ENCODE measurements at regions not wholly inside any gene's neighbourhood (a gene's known extent, or its start where the extent isn't known, plus 50 kb on each side); places are given as distances from the start of the nearest gene placed in this dataset.

- Histone ChIP-seq H3K9ac (ENCODE audit: low read depth, low read length) (no peak overlapping the region), H3K9me3 (ENCODE audit: control insufficient read depth, insufficient read depth, low read length) (no peaks in the 10 kb centered on the region), H3K27me3 (ENCODE audit: control insufficient read depth, insufficient read depth, low read length) (no peaks in the 10 kb centered on the region), H3K4me1 (ENCODE audit: control insufficient read depth, insufficient read depth, low read length) (no peaks in the 10 kb centered on the region), H3K36me3 (ENCODE audit: control insufficient read depth, insufficient read depth, low read length) (no peaks in the 10 kb centered on the region), H3K27ac (ENCODE audit: low read depth, low read length) (no peak overlapping the region), H3K4me3 (ENCODE audit: low read depth, low read length) (no peak overlapping the region)
Observed at GRCh38 chr6:163670336-163670735, 255.8 kb downstream of the QKI start.

- Histone ChIP-seq H3K9ac (ENCODE audit: low read depth, low read length) (no peak overlapping the region), H3K9me3 (ENCODE audit: control insufficient read depth, insufficient read depth, low read length) (no peaks in the 10 kb centered on the region), H3K27me3 (ENCODE audit: control insufficient read depth, insufficient read depth, low read length) (no peaks in the 10 kb centered on the region), H3K27ac (ENCODE audit: low read depth, low read length) (no peak overlapping the region), H3K4me1 (ENCODE audit: control insufficient read depth, insufficient read depth, low read length) (no peaks in the 10 kb centered on the region), H3K4me3 (ENCODE audit: low read depth, low read length) (no peak overlapping the region), H3K36me3 (ENCODE audit: control insufficient read depth, insufficient read depth, low read length) (no peaks in the 10 kb centered on the region)
Observed at GRCh38 chr6:163668061-163668426, 253.5 kb downstream of the QKI start.

- no peak overlapping the region for H3K27ac ChIP-seq (ENCODE audit: low read depth, low read length)
- no peaks in the 10 kb centered on the region for H3K9me3 ChIP-seq (ENCODE audit: control insufficient read depth, insufficient read depth, low read length)
- H3K27me3 ChIP-seq (ENCODE audit: control insufficient read depth, insufficient read depth, low read length), result no peaks in the 10 kb centered on the region
- H3K36me3 ChIP-seq (ENCODE audit: control insufficient read depth, insufficient read depth, low read length), result no peaks in the 10 kb centered on the region
- no peaks in the 10 kb centered on the region for H3K4me1 ChIP-seq (ENCODE audit: control insufficient read depth, insufficient read depth, low read length)
- no peak overlapping the region for H3K4me3 ChIP-seq (ENCODE audit: low read depth, low read length)
- no peak overlapping the region for H3K9ac ChIP-seq (ENCODE audit: low read depth, low read length)
Observed at GRCh38 chr6:163667372-163668060, 253.0 kb downstream of the QKI start.

- Histone ChIP-seq H3K27me3 (ENCODE audit: control insufficient read depth, insufficient read depth, low read length) (no peaks in the 10 kb centered on the region), H3K36me3 (ENCODE audit: control insufficient read depth, insufficient read depth, low read length) (no peaks in the 10 kb centered on the region), H3K9me3 (ENCODE audit: control insufficient read depth, insufficient read depth, low read length) (no peaks in the 10 kb centered on the region), H3K27ac (ENCODE audit: low read depth, low read length) (no peak overlapping the region), H3K4me3 (ENCODE audit: low read depth, low read length) (no peak overlapping the region), H3K9ac (ENCODE audit: low read depth, low read length) (no peak overlapping the region), H3K4me1 (ENCODE audit: control insufficient read depth, insufficient read depth, low read length) (no peaks in the 10 kb centered on the region)
Observed at GRCh38 chr6:163665464-163665863, 250.9 kb downstream of the QKI start.

- H3K4me1 ChIP-seq (ENCODE audit: control insufficient read depth, insufficient read depth, low read length), result no peaks in the 10 kb centered on the region
- no peaks in the 10 kb centered on the region for H3K27me3 ChIP-seq (ENCODE audit: control insufficient read depth, insufficient read depth, low read length)
- H3K9ac ChIP-seq (ENCODE audit: low read depth, low read length), result no peak overlapping the region
- H3K4me3 ChIP-seq (ENCODE audit: low read depth, low read length), result no peak overlapping the region
- no peaks in the 10 kb centered on the region for H3K36me3 ChIP-seq (ENCODE audit: control insufficient read depth, insufficient read depth, low read length)
- no peaks in the 10 kb centered on the region for H3K9me3 ChIP-seq (ENCODE audit: control insufficient read depth, insufficient read depth, low read length)
- H3K27ac ChIP-seq (ENCODE audit: low read depth, low read length), result no peak overlapping the region
Observed at GRCh38 chr6:163663575-163663974, 249.1 kb downstream of the QKI start.

- Histone ChIP-seq H3K9ac (ENCODE audit: low read depth, low read length) (no peak overlapping the region), H3K27ac (ENCODE audit: low read depth, low read length) (no peak overlapping the region), H3K36me3 (ENCODE audit: control insufficient read depth, insufficient read depth, low read length) (no peaks in the 10 kb centered on the region), H3K27me3 (ENCODE audit: control insufficient read depth, insufficient read depth, low read length) (no peaks in the 10 kb centered on the region), H3K4me1 (ENCODE audit: control insufficient read depth, insufficient read depth, low read length) (no peaks in the 10 kb centered on the region), H3K4me3 (ENCODE audit: low read depth, low read length) (no peak overlapping the region), H3K9me3 (ENCODE audit: control insufficient read depth, insufficient read depth, low read length) (no peaks in the 10 kb centered on the region)
Observed at GRCh38 chr6:163662604-163663225, 248.2 kb downstream of the QKI start.

- Histone ChIP-seq H3K4me1 (ENCODE audit: control insufficient read depth, insufficient read depth, low read length) (no peaks in the 10 kb centered on the region), H3K36me3 (ENCODE audit: control insufficient read depth, insufficient read depth, low read length) (no peaks in the 10 kb centered on the region), H3K9ac (ENCODE audit: low read depth, low read length) (no peak overlapping the region), H3K4me3 (ENCODE audit: low read depth, low read length) (no peak overlapping the region), H3K27ac (ENCODE audit: low read depth, low read length) (no peak overlapping the region), H3K27me3 (ENCODE audit: control insufficient read depth, insufficient read depth, low read length) (no peaks in the 10 kb centered on the region), H3K9me3 (ENCODE audit: control insufficient read depth, insufficient read depth, low read length) (no peaks in the 10 kb centered on the region)
Observed at GRCh38 chr6:163661272-163661671, 246.8 kb downstream of the QKI start.

- Histone ChIP-seq H3K27ac (ENCODE audit: low read depth, low read length) (no peak overlapping the region), H3K27me3 (ENCODE audit: control insufficient read depth, insufficient read depth, low read length) (no peaks in the 10 kb centered on the region), H3K4me1 (ENCODE audit: control insufficient read depth, insufficient read depth, low read length) (no peaks in the 10 kb centered on the region), H3K36me3 (ENCODE audit: control insufficient read depth, insufficient read depth, low read length) (no peaks in the 10 kb centered on the region), H3K9me3 (ENCODE audit: control insufficient read depth, insufficient read depth, low read length) (no peaks in the 10 kb centered on the region), H3K4me3 (ENCODE audit: low read depth, low read length) (no peak overlapping the region), H3K9ac (ENCODE audit: low read depth, low read length) (no peak overlapping the region)
Observed at GRCh38 chr6:163659803-163660202, 245.3 kb downstream of the QKI start.

- H3K9me3 ChIP-seq (ENCODE audit: control insufficient read depth, insufficient read depth, low read length), result no peaks in the 10 kb centered on the region
- H3K9ac ChIP-seq (ENCODE audit: low read depth, low read length), result no peak overlapping the region
- H3K4me3 ChIP-seq (ENCODE audit: low read depth, low read length), result no peak overlapping the region
- no peaks in the 10 kb centered on the region for H3K36me3 ChIP-seq (ENCODE audit: control insufficient read depth, insufficient read depth, low read length)
- 0 out of 2 replicates have a peak, but pooled peaks cover 4% of the 10 kb centered on the region for H3K4me1 ChIP-seq (ENCODE audit: control insufficient read depth, insufficient read depth, low read length)
- H3K27me3 ChIP-seq (ENCODE audit: control insufficient read depth, insufficient read depth, low read length), result no peaks in the 10 kb centered on the region
- H3K27ac ChIP-seq (ENCODE audit: low read depth, low read length), result no peak overlapping the region
Observed at GRCh38 chr6:163655217-163656121, 241.0 kb downstream of the QKI start.

GRCh38 chr6:163651915-163652668, 237.6 kb downstream of the QKI start:
- H3K36me3 ChIP-seq (ENCODE audit: control insufficient read depth, insufficient read depth, low read length), result no peaks in the 10 kb centered on the region
- no peaks in the 10 kb centered on the region for H3K27me3 ChIP-seq (ENCODE audit: control insufficient read depth, insufficient read depth, low read length)
- H3K4me3 ChIP-seq (ENCODE audit: low read depth, low read length), result no peak overlapping the region
- H3K27ac ChIP-seq (ENCODE audit: low read depth, low read length), result no peak overlapping the region
- 0 out of 2 replicates have a peak, but pooled peaks cover 4% of the 10 kb centered on the region for H3K4me1 ChIP-seq (ENCODE audit: control insufficient read depth, insufficient read depth, low read length)
- no peaks in the 10 kb centered on the region for H3K9me3 ChIP-seq (ENCODE audit: control insufficient read depth, insufficient read depth, low read length)
- H3K9ac ChIP-seq (ENCODE audit: low read depth, low read length), result no peak overlapping the region

Data from HUES48 (cell line).